H9 (cell line): ENCODE measurements at regions not wholly inside any gene's neighbourhood (a gene's known extent, or its start where the extent isn't known, plus 50 kb on each side); places are given as distances from the start of the nearest gene placed in this dataset.

Experiments used
- DNase-seq: peaks from one replicate; pipeline ENCODE4 v3.0.0-alpha.2; 2017
- H2AFZ ChIP-seq: one replicate; pipeline ENCODE4 v1.6.1; 2013; ENCODE audit warnings: mild to moderate bottlenecking, low read length, control low read depth, moderate library complexity
- H2AK5ac ChIP-seq: 2 replicates; pipeline ENCODE4 v1.6.1; 2013; ENCODE audit warnings: low read length, control low read depth, mixed read lengths; ENCODE audit not compliant: insufficient read length
- H2BK120ac ChIP-seq: one replicate; pipeline ENCODE4 v1.6.1; 2013; ENCODE audit warnings: low read depth, mild to moderate bottlenecking, low read length, control low read depth, inconsistent platforms; ENCODE audit not compliant: poor library complexity, severe bottlenecking
- H2BK12ac ChIP-seq: 2 replicates; pipeline ENCODE4 v1.6.1; 2013; ENCODE audit warnings: low read length, control low read depth, mixed read lengths, low read depth; ENCODE audit not compliant: insufficient read length
- H2BK15ac ChIP-seq: 2 replicates; pipeline ENCODE4 v1.6.1; 2013; ENCODE audit warnings: low read depth, low read length, control low read depth
- H2BK20ac ChIP-seq: one replicate; pipeline ENCODE4 v1.6.1; 2013; ENCODE audit warnings: low read depth, mild to moderate bottlenecking, low read length, control low read depth, inconsistent platforms; ENCODE audit not compliant: poor library complexity, severe bottlenecking
- H2BK5ac ChIP-seq: 2 replicates; pipeline ENCODE4 v1.6.1; 2013; ENCODE audit warnings: low read length, control low read depth, mixed read lengths; ENCODE audit not compliant: insufficient read length
- H3K14ac ChIP-seq: 2 replicates; pipeline ENCODE4 v1.6.1; 2013; ENCODE audit warnings: low read length, control low read depth; ENCODE audit not compliant: insufficient read depth
- H3K18ac ChIP-seq: 2 replicates; pipeline ENCODE4 v1.6.1; 2013; ENCODE audit warnings: low read depth, mild to moderate bottlenecking, mixed read lengths, low read length, control low read depth; ENCODE audit not compliant: insufficient read length
- H3K23ac ChIP-seq: 2 replicates; pipeline ENCODE4 v1.6.1; 2013; ENCODE audit warnings: low read length, control low read depth, mixed read lengths, low read depth; ENCODE audit not compliant: insufficient read length
- H3K23me2 ChIP-seq: 2 replicates; pipeline ENCODE4 v1.6.1; 2013; ENCODE audit warnings: low read depth, mild to moderate bottlenecking, mixed read lengths, low read length, control low read depth; ENCODE audit not compliant: insufficient read length, poor library complexity, severe bottlenecking
- H3K27ac ChIP-seq: 2 replicates; pipeline ENCODE4 v1.5.1; 2013; ENCODE audit warnings: low read length, control low read depth, mixed read lengths, low read depth; ENCODE audit not compliant: insufficient read length
- H3K27me3 ChIP-seq: 2 replicates; pipeline ENCODE4 v1.6.1; 2013; ENCODE audit warnings: low read length, control low read depth, inconsistent platforms; ENCODE audit not compliant: insufficient read depth
- H3K4ac ChIP-seq: 2 replicates; pipeline ENCODE4 v1.6.1; 2013; ENCODE audit warnings: low read depth, mild to moderate bottlenecking, control low read depth, inconsistent platforms, low read length, moderate library complexity
- H3K4me1 ChIP-seq: 2 replicates; pipeline ENCODE4 v1.6.1; 2013; ENCODE audit warnings: low read length, control low read depth, inconsistent platforms; ENCODE audit not compliant: insufficient read depth
- H3K4me2 ChIP-seq: 2 replicates; pipeline ENCODE4 v1.6.1; 2013; ENCODE audit warnings: low read length, control low read depth, mixed read lengths; ENCODE audit not compliant: insufficient read length, insufficient read depth
- H3K56ac ChIP-seq: 2 replicates; pipeline ENCODE4 v1.6.1; 2013; ENCODE audit warnings: low read depth, mild to moderate bottlenecking, mixed read lengths, low read length, control low read depth; ENCODE audit not compliant: insufficient read length
- H3K79me1 ChIP-seq: 2 replicates; pipeline ENCODE4 v1.6.1; 2013; ENCODE audit warnings: low read depth, mild to moderate bottlenecking, moderate library complexity, low read length, control low read depth, inconsistent platforms; ENCODE audit not compliant: insufficient read depth, poor library complexity, severe bottlenecking
- H3K79me2 ChIP-seq: 2 replicates; pipeline ENCODE4 v1.6.1; 2013; ENCODE audit warnings: low read length, control low read depth, inconsistent platforms; ENCODE audit not compliant: insufficient read depth
- H3K9ac ChIP-seq: 2 replicates; pipeline ENCODE4 v1.6.1; 2013; ENCODE audit warnings: low read length, control low read depth, mixed read lengths; ENCODE audit not compliant: insufficient read length; ENCODE audit errors: extremely low read depth
- H3K9me3 ChIP-seq: one replicate; pipeline ENCODE4 v1.6.1; 2013; ENCODE audit warnings: low read depth, low read length, inconsistent platforms; ENCODE audit not compliant: control insufficient read depth
- H3T11ph ChIP-seq: one replicate; pipeline ENCODE4 v1.6.1; 2013; ENCODE audit warnings: mild to moderate bottlenecking, low read length, control low read depth, inconsistent platforms
- H4K20me1 ChIP-seq: one replicate; pipeline ENCODE4 v1.6.1; 2013; ENCODE audit not compliant: control insufficient read depth, insufficient read length, insufficient read depth
- H4K5ac ChIP-seq: 2 replicates; pipeline ENCODE4 v1.6.1; 2013; ENCODE audit warnings: low read depth, mild to moderate bottlenecking, mixed read lengths, low read length, control low read depth; ENCODE audit not compliant: insufficient read length
- H4K8ac ChIP-seq: replicated peaks from 2 replicates; pipeline ENCODE4 v1.6.1; 2013; ENCODE audit warnings: low read length, control low read depth, mixed read lengths, low read depth; ENCODE audit not compliant: insufficient read length
- H4K91ac ChIP-seq: 2 replicates; pipeline ENCODE4 v1.6.1; 2013; ENCODE audit warnings: low read depth, mild to moderate bottlenecking, moderate library complexity, mixed read lengths, low read length, control low read depth; ENCODE audit not compliant: insufficient read length
- H3K27ac Mint-ChIP-seq, 3 experiments: 2 replicates in 2 of 3; 3 replicates in 1 of 3; pipeline ENCODE4 v1.8.0; 2020 to 2021; ENCODE audit warnings: mixed read lengths in 3 of 3, mild to moderate bottlenecking in 1 of 3, moderate library complexity in 1 of 3
- H3K27me3 Mint-ChIP-seq: 2 replicates; pipeline ENCODE4 v1.8.0; 2021; ENCODE audit warnings: low read depth, mild to moderate bottlenecking, moderate library complexity, mixed read lengths
- H3K36me3 Mint-ChIP-seq, 3 experiments: 2 replicates in 2 of 3; 3 replicates in 1 of 3; pipeline ENCODE4 v1.8.0; 2020 to 2021; ENCODE audit warnings: low read depth in 3 of 3, mixed read lengths in 3 of 3; ENCODE audit not compliant: insufficient read depth in 1 of 3
- H3K4me1 Mint-ChIP-seq, 2 experiments: 2 replicates each; pipeline ENCODE4 v1.8.0; 2020; ENCODE audit warnings: mixed read lengths in 2 of 2
- H3K4me3 Mint-ChIP-seq, 2 experiments: 2 replicates in 1 of 2; 3 replicates in 1 of 2; pipeline ENCODE4 v1.8.0; 2020 to 2021; ENCODE audit warnings: mild to moderate bottlenecking in 2 of 2, mixed read lengths in 2 of 2, moderate library complexity in 1 of 2
- H3K9me3 Mint-ChIP-seq, 2 experiments: 2 replicates in 1 of 2; 3 replicates in 1 of 2; pipeline ENCODE4 v1.8.0; 2020; ENCODE audit warnings: mild to moderate bottlenecking in 2 of 2, mixed read lengths in 2 of 2, moderate library complexity in 1 of 2
- WGBS: extraction: QIAGEN DNeasy Blood & Tissue Kit; methylation state at CpG from one replicate; pipeline ENCODE4 v1.1.7; 2013; ENCODE audit warnings: missing lambda C conversion rate, low lambda C conversion rate, mixed read lengths; ENCODE audit not compliant: insufficient read length; ENCODE audit errors: extremely low coverage; 5-methylcytosine and 5-hydroxymethylcytosine counted together
- TF ChIP-seq, protein P1 (sequence below): fragments of 200-600 bp; sonication (generic); conservative IDR thresholded peaks from 3 replicates; pipeline ENCODE4 v1.8.0; 2021; ENCODE audit warnings: antibody characterized with exemption, mild to moderate bottlenecking

DNA sequence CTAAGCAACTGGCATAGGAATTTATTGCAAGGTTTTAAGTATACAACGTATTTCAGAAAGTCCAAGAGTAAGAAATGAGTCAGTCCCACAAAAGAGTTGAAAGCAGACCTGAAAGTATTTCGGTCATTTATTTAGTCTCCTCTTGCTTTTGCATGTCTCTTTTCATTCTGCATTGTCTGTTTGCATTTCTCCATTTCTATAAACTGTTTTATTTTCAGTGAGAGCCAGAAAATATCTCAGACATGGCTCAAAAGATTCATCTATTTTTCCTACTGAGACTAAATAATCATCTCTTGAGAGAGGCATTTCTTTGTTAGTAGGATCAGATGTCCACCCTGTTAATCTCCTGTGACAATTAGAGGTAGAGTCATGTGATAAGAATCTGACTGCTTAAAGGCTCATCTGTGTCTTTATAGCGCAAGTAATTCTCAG lies 219.1 kb upstream of the CCDC179 start:
- Histone ChIP-seq H3K18ac (no peak overlapping the region), H2AK5ac (no peak overlapping the region), H3K27me3 (no peaks in the 10 kb centered on the region), H3K23ac (no peak overlapping the region), H3T11ph (no peak overlapping the region), H3K4ac (no peak overlapping the region), H2BK20ac (no peak overlapping the region), H3K14ac (no peak overlapping the region), H3K4me2 (no peak overlapping the region), H2BK15ac (no peak overlapping the region), H2BK120ac (no peak overlapping the region), H3K4me1 (no peaks in the 10 kb centered on the region), H2AFZ (no peak overlapping the region), H4K91ac (no peak overlapping the region), H2BK5ac (no peak overlapping the region), H3K79me1 (no peaks in the 10 kb centered on the region), H3K56ac (no peak overlapping the region), H4K5ac (no peak overlapping the region), H3K9ac (no peak overlapping the region), H3K9me3 (no peaks in the 10 kb centered on the region), H4K8ac (no peak overlapping the region), H3K27ac (no peak overlapping the region), H3K79me2 (no peaks in the 10 kb centered on the region), H3K23me2 (no peaks in the 10 kb centered on the region), H4K20me1 (no peaks in the 10 kb centered on the region), H2BK12ac (no peak overlapping the region)
- WGBS, result no CpG with 5 or more reads among the region's 3 CpGs
- H3K27me3 Mint-ChIP-seq, result no peaks in the 10 kb centered on the region
- no peak overlapping the region for H3K4me3 Mint-ChIP-seq
- H3K4me1 Mint-ChIP-seq, result no peaks in the 10 kb centered on the region
- no peak for DNase-seq
- no peaks in the 10 kb centered on the region for H3K36me3 Mint-ChIP-seq
- no peaks in the 10 kb centered on the region for H3K9me3 Mint-ChIP-seq
- no peak overlapping the region for H3K27ac Mint-ChIP-seq
- TF ChIP-seq, protein P1, sequence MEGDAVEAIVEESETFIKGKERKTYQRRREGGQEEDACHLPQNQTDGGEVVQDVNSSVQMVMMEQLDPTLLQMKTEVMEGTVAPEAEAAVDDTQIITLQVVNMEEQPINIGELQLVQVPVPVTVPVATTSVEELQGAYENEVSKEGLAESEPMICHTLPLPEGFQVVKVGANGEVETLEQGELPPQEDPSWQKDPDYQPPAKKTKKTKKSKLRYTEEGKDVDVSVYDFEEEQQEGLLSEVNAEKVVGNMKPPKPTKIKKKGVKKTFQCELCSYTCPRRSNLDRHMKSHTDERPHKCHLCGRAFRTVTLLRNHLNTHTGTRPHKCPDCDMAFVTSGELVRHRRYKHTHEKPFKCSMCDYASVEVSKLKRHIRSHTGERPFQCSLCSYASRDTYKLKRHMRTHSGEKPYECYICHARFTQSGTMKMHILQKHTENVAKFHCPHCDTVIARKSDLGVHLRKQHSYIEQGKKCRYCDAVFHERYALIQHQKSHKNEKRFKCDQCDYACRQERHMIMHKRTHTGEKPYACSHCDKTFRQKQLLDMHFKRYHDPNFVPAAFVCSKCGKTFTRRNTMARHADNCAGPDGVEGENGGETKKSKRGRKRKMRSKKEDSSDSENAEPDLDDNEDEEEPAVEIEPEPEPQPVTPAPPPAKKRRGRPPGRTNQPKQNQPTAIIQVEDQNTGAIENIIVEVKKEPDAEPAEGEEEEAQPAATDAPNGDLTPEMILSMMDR, result no peak
